ENCODE measurements at regions not wholly inside any gene's neighbourhood (a gene's known extent, or its start where the extent isn't known, plus 50 kb on each side); places are given as distances from the start of the nearest gene placed in this dataset.
"Not testable (repeated sequence)": the region's sequence is repeated elsewhere in the genome, so short reads cannot be mapped to it uniquely, and the experiment has no call there.

DNA sequence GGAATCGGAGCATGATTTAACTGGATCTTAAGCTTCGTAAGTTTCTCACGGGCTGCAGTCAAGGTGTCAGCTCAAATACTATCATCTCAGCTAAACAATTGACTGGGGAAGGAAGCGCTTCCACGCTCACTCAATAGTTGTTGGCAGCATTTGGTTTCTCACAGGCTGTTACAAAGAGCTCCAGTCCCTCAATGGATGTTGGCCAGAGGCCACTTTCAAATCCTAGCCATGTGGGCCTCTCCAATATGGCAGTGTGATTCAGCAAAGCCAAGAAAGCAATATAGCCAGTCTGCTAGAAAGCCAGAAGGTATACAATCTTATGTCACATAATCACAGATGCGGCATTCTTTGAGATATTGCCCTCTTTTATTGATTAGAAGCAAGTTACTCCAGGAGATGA lies 98.3 kb upstream of the PHACTR1 start:
- no peak for DNase-seq (ENCODE audit: low spot score)

DNA sequence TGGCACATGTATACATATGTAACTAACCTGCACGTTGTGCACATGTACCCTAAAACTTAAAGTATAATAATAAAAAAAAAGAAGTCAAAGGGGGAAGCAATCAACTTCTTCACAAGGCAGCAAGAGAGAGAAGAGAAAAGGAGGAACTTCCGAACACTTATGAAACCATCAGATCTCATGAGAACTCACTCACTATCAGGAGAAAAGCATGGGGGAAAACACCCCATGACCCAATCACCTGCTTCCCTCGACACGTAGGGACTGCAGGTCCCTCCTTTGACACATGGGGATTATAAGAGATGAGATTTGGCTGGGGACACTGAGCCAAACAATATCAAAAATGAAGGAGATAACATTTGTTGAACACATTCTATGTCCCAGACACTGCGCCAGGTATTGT lies 94.8 kb upstream of the PHACTR1 start:
- no peak for DNase-seq (ENCODE audit: low spot score)

DNA sequence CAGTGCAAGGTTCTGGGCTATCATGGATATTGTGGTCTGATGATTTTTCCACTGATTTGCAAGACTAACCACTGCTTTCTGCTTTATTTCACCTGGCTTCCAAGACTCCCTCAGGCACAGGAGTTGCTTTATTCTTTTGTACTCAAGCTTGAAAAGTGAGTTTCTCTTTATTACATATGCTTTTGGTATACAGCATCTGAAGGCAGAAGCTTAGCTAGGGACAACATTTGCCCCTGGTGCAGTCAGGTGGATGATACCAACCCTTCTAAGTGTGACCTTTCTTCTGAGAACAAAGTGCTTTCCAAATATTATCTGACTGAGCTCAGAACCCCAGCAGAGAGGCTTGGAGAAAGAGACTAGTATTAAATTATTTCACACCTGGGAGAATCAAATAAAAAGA lies 94.0 kb upstream of the PHACTR1 start:
- no peak for DNase-seq (ENCODE audit: low spot score)

DNA sequence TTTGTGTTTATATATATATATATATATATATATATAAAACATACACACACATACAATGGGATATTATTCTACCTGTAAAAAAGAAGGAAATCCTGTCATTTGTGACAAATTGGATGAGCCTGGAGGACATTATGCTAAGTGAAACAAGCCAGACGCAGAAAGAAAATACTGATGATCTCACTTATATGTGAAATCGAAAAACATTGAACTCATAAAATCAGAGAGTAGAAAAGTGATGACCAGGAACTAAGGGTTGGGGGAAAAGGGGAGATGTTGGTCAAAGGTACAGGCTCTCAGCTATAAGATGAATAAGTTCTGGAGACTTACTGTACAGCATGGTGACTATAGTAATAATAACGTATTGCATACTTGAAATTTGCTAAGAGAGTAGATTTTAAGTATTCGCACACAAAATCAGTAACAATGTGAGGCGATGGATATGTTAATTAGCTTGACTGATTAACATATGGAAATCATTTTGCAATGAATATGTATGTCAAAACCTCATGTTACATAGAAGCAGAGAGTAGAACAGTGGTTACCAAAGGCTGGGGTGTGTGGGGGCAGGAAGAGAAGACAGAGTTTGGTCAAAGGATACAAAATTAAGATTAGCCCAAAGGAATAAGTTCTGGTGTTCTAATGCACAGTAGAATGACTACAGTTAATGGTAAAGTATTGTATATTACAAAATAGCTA lies 92.3 kb upstream of the PHACTR1 start:
- no peak for DNase-seq (ENCODE audit: low spot score)

DNA sequence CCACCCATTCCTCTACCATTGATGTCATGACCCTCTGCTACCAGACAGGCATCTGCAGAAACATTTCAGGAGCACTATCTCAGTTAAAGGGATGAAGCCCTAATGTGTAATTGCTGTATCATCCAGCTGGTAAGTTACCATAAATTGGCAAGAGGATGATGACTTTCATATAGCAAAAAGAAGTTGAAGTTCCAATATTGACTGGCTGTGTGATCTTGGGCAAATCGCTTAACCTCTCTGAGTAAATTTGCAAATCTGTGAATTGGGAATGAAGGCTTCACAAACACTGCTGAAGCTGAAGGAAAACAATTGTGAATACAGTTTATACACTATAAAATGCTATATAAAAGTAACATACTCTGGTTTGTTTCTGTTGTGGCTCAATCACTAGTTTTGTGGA lies 89.5 kb upstream of the PHACTR1 start:
- no peak for DNase-seq (ENCODE audit: low spot score)

DNA sequence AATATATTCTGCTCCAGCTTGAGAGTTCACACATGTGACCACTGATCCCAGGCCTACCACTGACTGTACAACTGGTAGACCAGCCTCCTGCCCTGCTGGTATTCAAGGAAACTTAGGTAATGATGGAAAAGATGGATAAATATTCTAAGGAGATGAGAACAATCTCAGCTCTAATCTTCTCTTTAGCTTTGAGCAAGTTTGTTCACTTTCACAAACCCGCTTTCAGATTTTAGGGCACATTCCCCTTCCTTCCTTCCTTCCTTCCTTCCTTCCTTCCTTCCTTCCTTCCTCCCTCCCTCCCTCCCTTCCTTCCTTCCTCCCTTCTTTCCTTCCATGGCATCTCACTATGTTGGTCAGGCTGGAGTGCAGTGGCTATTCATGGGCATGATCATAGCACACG lies 88.2 kb upstream of the PHACTR1 start:
- DNase-seq (ENCODE audit: low spot score), result no peak

DNA sequence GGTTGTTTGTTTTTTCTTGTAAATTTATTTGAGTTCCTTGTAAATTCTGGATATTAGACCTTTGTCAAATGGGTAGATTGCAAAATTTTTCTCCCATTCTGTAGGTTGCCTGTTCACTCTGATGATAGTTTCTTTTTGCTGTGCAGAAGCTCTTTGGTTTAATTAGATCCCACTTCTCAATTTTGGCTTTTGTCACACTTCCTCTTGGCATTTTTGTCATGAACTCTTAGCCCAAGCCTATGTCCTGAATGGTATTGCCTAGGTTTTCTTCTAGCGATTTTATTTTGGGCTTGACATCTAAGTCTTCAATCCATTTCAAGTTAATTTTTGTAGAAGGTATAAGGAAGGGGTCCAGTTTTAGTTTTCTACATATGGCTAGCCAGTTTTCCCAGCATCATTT lies 82.8 kb upstream of the PHACTR1 start:
- DNase-seq (ENCODE audit: low spot score), result not testable (repeated sequence)

DNA sequence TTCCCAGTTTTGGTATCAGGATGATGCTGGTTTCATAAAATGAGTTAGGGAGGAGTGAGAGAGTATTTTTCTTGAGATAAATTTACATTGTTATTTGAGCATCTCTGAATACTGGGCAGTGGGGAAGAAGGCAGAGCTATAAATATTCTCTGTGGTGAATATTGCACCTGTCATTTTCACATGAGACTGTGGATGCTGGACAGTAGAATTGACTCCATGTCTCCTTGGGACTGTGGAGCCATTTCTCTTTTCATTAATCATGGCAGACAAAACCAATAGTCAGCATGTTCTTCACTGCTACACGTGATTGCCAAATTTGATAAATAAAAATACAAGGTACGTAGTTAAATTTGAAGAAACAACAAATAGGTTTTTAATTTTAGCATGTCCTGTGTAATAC lies 81.2 kb upstream of the PHACTR1 start:
- DNase-seq (ENCODE audit: low spot score), result no peak

DNA sequence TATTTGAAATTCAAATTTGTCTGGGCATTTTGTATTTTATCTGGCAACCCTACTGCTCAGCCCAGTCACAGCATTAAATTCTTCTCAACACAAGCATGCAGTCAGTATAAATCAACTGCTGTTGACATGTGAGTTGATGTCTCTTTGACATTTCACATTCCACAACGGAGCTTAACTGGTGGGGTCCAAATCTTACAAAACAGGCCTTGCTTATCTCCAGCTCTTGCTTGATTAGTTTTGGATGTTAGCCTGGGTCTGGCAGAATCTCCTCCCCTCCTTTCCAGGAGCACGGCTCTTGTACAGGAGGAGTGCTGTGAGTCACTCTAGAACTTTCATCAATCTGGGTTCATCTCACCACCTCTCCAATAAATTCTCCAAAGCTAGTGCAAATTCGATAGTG lies 80.8 kb upstream of the PHACTR1 start:
- DNase-seq (ENCODE audit: low spot score), result no peak

DNA sequence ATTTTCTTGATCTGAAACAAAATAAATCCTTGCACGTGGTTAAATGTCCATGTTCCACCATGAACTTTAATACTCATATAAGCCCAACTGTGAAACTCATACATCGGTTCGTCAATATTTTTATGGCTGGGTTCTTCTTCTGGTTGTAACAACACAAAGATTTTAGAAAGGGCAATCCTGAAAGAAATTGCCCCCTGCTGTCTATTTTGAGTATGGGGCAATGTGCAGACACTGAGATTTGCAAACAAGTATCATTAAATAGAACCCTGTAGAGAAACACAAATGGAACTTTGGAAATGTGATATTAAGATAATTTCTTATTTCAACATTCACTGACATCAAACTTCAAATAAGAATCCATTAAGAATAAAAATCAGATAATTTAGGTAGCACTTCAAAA lies 80.2 kb upstream of the PHACTR1 start:
- no peak for DNase-seq (ENCODE audit: low spot score)

DNA sequence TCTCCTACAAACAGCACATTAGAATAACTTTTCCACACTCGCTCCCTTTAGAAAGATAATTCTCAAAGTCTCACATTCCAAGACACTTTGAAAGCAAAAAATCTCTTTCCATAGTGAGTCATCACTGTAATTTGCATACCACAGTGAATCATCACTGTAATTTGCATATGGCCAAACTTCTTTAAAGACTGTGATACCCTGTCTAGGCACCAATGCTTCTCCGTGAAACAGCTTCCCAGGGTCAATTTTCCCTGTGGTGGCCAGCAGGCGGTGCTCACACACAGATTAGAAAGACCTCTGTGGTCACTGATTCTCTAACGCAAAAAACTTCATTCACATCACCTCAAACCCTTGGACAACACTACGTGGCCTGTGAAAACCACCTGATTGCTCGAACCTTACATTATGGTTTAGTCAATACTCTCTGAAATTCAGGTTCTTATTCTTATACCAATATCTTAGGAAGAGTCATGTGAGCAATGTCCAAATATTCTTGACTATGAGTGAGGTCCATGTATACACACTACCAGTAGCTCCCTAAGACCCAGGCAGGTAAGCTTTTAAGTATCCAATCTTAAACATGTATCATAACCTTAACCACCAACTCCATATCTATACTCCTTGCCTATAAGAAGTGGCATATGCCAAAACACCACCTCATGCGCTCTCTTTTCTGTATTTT lies 78.5 kb upstream of the PHACTR1 start:
- peak; percentile 54 for DNase-seq (ENCODE audit: low spot score)

DNA sequence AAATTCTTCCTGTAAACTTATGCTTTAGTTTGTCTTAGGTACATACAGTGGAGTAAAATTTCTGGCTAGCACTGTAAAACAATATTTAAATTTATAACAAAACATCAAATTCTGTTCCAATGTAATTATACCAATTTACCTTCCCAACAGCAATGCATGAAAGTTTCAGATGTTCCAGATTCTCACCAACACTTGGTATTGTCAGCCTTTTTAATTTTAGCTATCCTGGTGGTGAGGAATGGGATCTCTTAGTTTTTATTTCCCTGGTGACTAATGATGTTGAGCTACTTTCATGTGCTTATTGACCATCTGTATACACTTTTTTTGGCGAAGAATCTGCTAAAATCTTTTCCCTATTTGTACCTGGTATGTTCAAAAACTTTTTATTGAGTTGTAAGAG lies 76.1 kb upstream of the PHACTR1 start:
- DNase-seq (ENCODE audit: low spot score), result no peak

DNA sequence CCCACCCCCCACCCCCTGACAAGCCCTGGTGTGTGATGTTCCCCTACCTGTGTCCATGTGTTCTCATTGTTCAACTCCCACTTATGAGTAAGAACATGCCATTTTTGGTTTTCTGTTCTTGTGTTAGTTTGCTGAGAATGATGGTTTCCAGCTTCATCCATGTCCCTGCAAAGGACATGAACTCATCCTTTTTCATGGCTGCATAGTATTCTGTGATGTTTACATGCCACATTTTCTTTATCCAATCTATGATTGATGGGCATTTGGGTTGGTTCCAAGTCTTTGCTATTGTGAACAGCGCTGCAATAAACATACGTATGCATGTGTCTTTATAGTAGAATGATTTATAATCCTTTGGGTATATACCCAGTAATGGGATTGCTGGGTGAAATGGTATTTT lies 74.8 kb upstream of the PHACTR1 start:
- DNase-seq (ENCODE audit: low spot score), result not testable (repeated sequence)

DNA sequence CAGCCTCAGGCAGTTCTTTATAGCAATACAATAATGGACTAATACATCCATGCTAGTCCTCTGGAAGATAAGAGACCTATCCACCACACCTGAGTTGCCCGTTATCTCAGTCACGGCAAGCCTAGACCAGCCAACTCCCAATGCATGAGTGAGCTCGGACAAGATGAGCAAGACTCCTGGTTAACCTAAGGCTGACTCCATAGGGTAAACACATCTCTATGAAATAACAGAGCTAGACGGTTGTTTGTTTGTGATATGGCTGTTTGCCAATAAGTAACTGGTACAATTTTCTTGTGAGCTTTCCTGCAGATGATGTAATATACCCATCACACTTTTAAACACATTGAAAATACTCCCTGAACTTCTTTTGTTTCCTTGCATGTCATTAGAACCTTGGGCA lies 70.6 kb upstream of the PHACTR1 start:
- no peak for DNase-seq (ENCODE audit: low spot score)

DNA sequence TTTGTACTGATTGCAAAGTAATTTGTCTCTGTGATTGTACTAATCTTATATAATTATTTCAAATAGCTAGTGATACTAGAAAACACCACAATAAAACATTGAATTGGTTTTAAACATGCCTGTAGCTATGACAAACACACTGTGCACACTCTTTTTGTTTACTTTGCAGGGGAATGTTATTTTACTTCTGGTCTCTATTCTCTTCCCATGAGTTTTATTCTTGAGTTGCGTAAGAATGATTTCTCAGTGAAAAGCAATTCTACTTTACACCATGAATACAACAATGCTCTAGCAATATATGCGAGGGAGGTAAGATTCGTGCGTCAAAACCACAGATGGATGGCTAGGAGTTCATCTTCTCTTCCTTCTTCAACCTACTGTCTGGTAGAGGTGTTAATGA lies 68.4 kb upstream of the PHACTR1 start:
- DNase-seq (ENCODE audit: low spot score), result no peak

DNA sequence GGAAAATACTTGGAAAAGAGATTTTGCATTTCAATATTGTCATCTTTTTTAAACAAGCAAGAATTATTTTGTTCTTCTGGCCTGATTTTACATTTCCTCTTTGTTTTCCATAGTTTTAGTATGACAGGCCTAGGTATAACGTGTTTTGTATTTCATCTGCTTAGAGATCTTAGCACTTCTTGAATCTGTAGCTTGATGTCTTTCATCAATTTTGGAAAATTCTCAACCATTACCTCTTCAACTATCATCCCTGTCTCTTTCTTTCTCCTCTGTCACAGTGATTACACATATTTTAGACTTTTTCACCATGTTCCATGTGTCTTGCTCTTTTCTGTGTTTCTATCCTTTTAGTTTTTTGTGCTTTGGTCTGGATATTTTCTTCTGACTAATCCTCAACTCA lies 67.2 kb upstream of the PHACTR1 start:
- no peak for DNase-seq (ENCODE audit: low spot score)

DNA sequence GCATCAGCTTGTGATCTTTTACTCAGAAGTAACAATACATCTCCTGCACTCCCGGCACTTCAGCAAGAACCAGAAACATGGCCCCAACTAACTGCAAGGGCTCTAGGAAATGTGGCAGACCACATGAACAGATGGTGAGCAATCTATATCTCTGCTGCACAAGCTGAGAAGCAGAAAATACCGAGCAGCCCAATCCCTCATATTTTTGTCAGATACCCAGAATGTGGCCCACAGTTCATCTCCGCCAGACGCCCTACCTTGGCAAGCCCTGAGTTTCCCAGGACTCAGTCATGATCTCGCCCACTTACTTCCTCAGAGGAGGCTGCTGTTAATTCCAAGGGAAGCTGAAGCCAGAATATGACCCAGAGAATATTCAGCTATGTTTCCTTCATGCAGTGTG lies 63.1 kb upstream of the PHACTR1 start:
- no peak for DNase-seq (ENCODE audit: low spot score)

DNA sequence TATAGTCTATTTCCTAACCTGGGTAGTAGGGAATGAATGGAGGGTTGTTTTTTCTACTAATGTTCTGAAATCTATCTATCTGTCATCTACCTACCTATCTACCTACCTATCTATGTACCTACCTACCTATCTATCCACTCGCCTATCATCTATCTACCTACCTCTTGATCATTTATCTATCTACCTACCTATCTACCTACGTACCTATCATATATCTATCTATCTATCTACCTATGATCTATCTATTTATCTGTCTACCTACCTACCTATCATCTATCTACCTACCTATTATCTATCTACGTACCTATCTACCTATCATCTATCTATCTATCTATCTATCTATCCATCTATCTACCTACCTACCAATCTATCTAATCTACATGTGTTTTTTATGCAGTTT lies 62.5 kb upstream of the PHACTR1 start:
- DNase-seq (ENCODE audit: low spot score), result no peak

DNA sequence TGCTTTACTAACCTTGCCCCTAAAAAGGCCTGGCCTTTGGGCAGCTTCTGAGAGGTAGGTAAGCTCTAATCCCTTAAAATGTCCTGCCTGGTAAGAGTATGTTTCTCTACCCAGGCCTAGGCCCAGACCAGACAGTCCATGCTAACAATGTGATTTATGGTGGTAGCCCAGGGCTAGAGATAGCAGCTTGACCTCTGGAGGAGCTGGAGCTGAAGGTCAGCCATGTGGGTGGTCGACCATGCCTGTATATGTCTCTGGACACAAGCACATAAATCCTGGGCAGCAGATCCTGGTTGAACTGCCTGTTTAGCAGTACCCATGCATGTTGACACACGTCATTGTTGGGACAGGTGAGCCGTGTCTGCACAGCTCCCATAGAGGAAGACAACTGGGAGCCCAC lies 62.1 kb upstream of the PHACTR1 start:
- no peak for DNase-seq (ENCODE audit: low spot score)

DNA sequence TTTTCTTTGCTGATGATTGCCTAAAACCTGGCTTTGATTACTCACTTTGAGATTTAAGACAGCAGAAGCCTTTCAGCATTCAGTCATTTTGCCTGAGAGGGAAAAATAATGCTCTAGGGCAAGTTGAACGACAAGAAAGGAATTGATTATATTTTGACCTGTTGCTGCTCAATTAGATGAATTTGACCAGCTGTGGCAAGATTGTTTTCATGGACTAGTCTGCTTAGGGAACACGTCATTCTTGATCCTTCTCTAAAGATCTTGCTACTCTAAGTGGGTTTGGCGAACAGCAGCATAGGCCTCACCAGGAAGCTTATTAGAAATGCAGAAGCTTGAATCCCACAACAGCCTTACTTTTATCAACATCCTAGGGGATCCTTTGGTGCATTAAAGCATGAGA lies 59.7 kb upstream of the PHACTR1 start:
- peak; percentile 13 for DNase-seq (ENCODE audit: low spot score)

DNA sequence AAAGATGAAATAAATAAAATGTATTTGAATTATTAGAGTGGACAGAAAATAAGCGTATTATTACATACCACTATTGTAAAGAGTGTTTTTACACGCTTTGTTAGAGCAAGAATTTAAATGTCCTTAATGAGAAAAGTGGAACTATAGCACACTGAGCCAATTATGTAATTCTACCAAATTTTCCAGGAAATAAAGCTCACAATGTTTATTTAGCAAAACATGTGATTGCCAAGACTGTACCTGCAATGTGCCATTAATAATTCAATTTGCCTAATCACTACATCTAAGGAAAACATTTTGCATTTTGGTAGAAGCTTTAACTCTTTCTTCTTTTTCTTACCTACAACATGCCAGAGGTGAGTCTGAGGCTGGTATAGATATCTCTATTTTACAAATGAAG lies 58.7 kb upstream of the PHACTR1 start:
- DNase-seq (ENCODE audit: low spot score), result no peak

DNA sequence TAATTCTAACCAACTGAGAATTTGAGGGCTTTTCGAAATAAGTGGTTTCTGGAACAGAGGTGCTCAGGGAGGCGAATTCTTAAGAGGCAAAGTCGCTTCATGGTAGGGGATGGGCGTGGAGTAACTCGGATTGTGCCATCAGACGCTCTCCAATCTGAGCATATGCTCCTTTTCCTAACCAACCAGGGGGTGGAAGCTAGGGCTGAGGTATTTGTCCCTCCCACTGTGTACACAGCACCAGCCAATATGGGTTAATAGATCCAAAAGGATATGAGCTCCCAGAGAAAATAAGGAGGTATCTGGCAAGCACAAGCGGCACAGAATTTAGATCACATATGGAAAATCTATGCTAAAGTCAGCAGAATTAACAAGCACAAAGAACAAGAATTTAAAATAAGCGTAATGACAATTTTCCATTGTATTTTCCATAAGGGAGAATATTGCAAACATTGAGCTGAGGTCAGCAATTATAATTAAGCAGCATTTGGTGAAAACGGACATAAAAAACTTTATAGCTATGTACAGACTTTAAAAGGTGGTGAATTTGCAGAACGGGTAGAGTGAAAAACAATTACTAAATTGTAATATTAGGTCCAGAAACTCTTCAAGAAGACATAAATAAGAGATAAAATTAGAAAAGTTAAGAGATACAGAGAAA lies 55.0 kb upstream of the PHACTR1 start:
- DNase-seq (ENCODE audit: low spot score), result no peak
